ENCODE measurements at regions not wholly inside any gene's neighbourhood (a gene's known extent, or its start where the extent isn't known, plus 50 kb on each side); places are given as distances from the start of the nearest gene placed in this dataset.

DNA sequence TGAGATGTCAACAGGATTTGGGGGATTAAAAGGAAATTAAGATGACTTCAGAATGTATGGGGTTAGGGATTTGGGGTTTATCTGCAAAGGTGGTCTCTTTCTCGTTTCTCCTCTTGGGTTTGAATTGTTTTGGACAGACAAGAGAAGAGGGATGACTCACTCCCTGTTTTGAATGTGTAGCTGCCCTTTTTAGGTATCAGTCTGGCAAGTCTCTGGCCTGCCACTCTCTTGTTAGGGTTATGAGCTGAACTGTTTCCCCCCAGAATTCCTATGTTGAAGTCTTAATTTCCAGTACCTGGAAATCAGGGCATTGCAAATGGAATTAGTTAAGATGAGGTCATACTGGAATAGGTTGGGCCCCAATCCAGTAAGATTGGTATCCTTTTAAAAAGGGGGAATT lies 291.7 kb downstream of the MEX3B start:
- TF ChIP-seq, protein P1, sequence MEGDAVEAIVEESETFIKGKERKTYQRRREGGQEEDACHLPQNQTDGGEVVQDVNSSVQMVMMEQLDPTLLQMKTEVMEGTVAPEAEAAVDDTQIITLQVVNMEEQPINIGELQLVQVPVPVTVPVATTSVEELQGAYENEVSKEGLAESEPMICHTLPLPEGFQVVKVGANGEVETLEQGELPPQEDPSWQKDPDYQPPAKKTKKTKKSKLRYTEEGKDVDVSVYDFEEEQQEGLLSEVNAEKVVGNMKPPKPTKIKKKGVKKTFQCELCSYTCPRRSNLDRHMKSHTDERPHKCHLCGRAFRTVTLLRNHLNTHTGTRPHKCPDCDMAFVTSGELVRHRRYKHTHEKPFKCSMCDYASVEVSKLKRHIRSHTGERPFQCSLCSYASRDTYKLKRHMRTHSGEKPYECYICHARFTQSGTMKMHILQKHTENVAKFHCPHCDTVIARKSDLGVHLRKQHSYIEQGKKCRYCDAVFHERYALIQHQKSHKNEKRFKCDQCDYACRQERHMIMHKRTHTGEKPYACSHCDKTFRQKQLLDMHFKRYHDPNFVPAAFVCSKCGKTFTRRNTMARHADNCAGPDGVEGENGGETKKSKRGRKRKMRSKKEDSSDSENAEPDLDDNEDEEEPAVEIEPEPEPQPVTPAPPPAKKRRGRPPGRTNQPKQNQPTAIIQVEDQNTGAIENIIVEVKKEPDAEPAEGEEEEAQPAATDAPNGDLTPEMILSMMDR (IDR thresholded peaks at IDR 0.05): no peak
- TF ChIP-seq EP300 (IDR thresholded peaks at IDR 0.05; ENCODE audit: low read depth) (no peak), POLR2AphosphoS5 (IDR thresholded peaks at IDR 0.05) (no peak), POLR2A (IDR thresholded peaks at IDR 0.05) (no peak)

Data from transverse colon (tissue), 4 donors.